ENCODE measurements at regions not wholly inside any gene's neighbourhood (a gene's known extent, or its start where the extent isn't known, plus 50 kb on each side); places are given as distances from the start of the nearest gene placed in this dataset.

DNA sequence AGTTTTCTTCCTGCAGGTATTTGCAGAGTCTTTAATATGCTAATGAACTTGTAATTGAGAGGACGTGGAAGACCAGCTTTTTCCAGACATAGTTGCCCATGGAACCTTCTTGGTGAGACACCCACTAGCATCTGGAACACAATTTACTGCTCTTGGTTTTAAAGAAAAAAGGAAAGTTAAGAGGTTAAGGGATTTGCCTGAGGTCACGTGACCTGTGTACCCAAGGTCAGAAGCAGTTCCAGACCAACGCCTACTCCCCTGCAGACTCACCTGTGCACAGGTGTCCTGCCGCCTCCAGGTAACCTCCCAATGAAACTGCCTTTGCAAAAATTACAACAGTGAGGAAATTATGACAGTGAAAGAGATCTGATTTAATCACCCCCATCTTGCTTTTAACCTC lies 172.7 kb downstream of the ANAPC1 start:
- ChIA-PET POLR2A (no interaction called here), CTCF (no interaction called here)
- Histone ChIP-seq H3K27me3 (ENCODE audit: control insufficient read depth, insufficient read depth, low read length) (peaks cover 48% of the 10 kb centered on the region), H3K27ac (ENCODE audit: low read depth, low read length) (no peak overlapping the region), H3K4me3 (ENCODE audit: low read depth, low read length) (no peak overlapping the region), H3K9me3 (ENCODE audit: control insufficient read depth, insufficient read depth, low read length) (peaks cover 8% of the 10 kb centered on the region)
- DNase-seq (ENCODE audit: low read depth, low spot score): no peak
- TF ChIP-seq, protein P1, sequence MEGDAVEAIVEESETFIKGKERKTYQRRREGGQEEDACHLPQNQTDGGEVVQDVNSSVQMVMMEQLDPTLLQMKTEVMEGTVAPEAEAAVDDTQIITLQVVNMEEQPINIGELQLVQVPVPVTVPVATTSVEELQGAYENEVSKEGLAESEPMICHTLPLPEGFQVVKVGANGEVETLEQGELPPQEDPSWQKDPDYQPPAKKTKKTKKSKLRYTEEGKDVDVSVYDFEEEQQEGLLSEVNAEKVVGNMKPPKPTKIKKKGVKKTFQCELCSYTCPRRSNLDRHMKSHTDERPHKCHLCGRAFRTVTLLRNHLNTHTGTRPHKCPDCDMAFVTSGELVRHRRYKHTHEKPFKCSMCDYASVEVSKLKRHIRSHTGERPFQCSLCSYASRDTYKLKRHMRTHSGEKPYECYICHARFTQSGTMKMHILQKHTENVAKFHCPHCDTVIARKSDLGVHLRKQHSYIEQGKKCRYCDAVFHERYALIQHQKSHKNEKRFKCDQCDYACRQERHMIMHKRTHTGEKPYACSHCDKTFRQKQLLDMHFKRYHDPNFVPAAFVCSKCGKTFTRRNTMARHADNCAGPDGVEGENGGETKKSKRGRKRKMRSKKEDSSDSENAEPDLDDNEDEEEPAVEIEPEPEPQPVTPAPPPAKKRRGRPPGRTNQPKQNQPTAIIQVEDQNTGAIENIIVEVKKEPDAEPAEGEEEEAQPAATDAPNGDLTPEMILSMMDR (IDR thresholded peaks at IDR 0.05; ENCODE audit: low read depth, low read length): no peak

DNA sequence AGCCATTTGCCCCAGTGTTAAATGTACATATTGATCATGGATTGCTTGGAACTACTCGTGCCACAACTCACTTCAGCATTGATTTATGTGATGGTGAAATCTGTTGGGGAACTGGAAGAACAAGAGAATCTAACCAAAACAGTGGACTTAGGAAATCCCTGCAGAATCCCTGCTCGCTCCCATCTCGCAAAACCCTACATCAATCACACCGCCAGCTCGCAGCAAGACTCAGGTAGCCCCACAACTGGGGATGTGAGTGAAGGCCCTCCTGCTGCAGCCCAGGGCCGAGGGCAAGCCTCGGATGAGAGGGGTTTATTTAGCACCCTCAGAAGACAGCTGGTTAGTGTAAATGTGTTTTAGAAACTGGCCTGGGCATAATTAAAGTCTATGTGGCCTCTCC lies 171.6 kb downstream of the ANAPC1 start:
- H3K4me3 ChIP-seq (ENCODE audit: low read depth, low read length): no peak overlapping the region
- no peak overlapping the region for H3K27ac ChIP-seq (ENCODE audit: low read depth, low read length)
- H3K27me3 ChIP-seq (ENCODE audit: control insufficient read depth, insufficient read depth, low read length): peaks cover 46% of the 10 kb centered on the region
- peaks cover 8% of the 10 kb centered on the region for H3K9me3 ChIP-seq (ENCODE audit: control insufficient read depth, insufficient read depth, low read length)
- POLR2A ChIA-PET: no interaction called here
- DNase-seq (ENCODE audit: low read depth, low spot score): no peak
- CTCF ChIA-PET: no interaction called here
- TF ChIP-seq, protein P1 (IDR thresholded peaks at IDR 0.05; ENCODE audit: low read depth, low read length): no peak

DNA sequence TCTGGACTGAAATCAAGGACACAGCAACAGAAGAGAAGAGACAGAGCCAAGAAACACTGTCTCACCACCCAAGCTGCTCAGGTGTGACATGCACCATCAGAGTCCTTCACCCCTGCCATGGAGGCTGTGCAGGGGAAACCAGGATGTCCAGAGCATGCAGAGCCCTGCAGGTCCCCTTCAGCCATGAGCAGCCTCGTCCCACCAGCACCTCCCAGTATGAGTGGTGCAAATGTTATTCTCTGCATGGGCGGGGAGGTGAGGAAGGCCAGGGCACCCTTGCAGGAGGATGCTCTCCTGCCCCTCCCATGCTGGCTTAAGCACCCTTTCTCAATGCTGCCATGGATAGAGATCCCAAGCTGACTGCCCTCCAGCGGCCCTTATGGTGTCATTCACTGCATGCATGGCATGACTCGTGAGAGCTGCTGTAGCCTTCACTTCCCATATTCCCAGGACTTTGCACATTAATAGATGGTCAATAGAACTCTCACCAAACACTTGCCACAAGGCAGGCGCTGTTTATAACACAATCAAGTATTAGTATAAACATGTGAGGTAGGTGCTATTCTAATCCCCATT lies 171.0 kb downstream of the ANAPC1 start:
- Histone ChIP-seq H3K9me3 (ENCODE audit: control insufficient read depth, insufficient read depth, low read length) (peaks cover 8% of the 10 kb centered on the region), H3K27me3 (ENCODE audit: control insufficient read depth, insufficient read depth, low read length) (peaks cover 44% of the 10 kb centered on the region), H3K27ac (ENCODE audit: low read depth, low read length) (no peak overlapping the region), H3K4me3 (ENCODE audit: low read depth, low read length) (no peak overlapping the region)
- TF ChIP-seq, protein P1 (IDR thresholded peaks at IDR 0.05; ENCODE audit: low read depth, low read length): no peak
- POLR2A ChIA-PET: no interaction called here
- CTCF ChIA-PET: no interaction called here
- DNase-seq (ENCODE audit: low read depth, low spot score): no peak

DNA sequence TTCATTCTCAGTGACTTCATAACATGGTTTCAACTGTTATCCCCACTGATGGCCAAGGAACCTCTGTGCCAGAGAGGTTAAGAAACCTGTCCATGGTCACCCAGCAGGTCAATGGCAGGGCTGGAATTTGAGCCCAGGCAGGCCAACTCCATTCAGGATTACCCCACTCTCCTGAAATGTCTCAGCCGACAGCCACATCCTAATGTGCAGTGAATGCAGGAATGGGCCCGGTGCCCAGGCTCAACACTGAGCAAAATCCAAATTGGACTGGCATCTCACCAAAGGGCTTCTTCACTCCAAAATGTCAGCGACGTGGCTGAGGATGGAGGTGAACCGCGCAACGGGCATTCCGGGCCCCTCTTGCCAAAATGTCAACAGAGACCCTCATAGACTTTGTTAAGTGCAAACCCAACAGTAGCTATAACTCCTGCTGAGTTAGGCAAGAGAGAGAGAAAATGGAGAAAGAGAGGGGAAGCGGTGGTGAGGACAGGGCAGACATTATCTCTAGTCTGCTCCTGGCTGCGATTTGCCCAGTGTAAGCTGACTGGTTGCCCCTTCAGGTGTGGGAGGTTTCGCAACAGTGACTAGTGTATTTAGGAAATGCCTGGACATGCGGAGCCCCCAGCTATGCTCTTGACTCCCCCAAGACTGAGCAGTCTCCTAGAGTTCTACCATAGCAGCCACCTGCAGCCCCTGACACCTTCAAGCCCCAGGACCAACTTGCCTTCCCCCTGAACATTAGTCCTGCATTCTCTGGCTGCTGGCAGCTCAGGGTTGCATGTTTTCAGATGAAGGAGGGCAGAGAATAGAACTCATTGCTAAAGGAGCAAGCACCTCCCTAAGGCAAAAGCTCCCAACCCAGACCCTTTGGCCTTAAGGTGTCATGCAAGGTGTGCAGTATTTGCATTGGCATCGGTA lies 167.7 kb downstream of the ANAPC1 start:
- POLR2A ChIA-PET: no interaction called here
- DNase-seq (ENCODE audit: low read depth, low spot score): no peak
- Histone ChIP-seq H3K9me3 (ENCODE audit: control insufficient read depth, insufficient read depth, low read length) (peaks cover 8% of the 10 kb centered on the region), H3K4me3 (ENCODE audit: low read depth, low read length) (no peak overlapping the region), H3K27me3 (ENCODE audit: control insufficient read depth, insufficient read depth, low read length) (peaks cover 34% of the 10 kb centered on the region), H3K27ac (ENCODE audit: low read depth, low read length) (no peak overlapping the region)
- TF ChIP-seq, protein P1 (IDR thresholded peaks at IDR 0.05; ENCODE audit: low read depth, low read length): no peak
- CTCF ChIA-PET: interaction anchor here (2.3 kb wide), 1 partner anchor 904 kb away, joined by 5 read pairs; no protein-coding TSS in a partner anchor
